SK-N-SH (cell line): ENCODE measurements at regions not wholly inside any gene's neighbourhood (a gene's known extent, or its start where the extent isn't known, plus 50 kb on each side); places are given as distances from the start of the nearest gene placed in this dataset.
A peak's percentile ranks its signal among the peaks of the same experiment; 100 is the strongest.

Source experiments
- CTCF ChIA-PET: fragments of 300-600, 350-600 bp; formaldehyde crosslinking; extraction: SDS; loops from one replicate; lab custom pipeline; 2021; lab: Yijun Ruan, JAX
- POLR2A ChIA-PET: fragments of 350-600 bp; sonication (Branson Sonifier 250); formaldehyde crosslinking; extraction: SDS; loops from one replicate; lab custom pipeline; 2020; ENCODE audit warnings: antibody characterized with exemption, inconsistent platforms; lab: Yijun Ruan, JAX
- DNase-seq: peaks from one replicate; pipeline ENCODE4 v3.0.0; 2012
- H2AFZ ChIP-seq: fragments of 200-600 bp; sonication (generic); 2 replicates; pipeline ENCODE4 v1.8.1; 2016; ENCODE audit warnings: antibody characterized with exemption, mild to moderate bottlenecking, low read depth
- H3F3A ChIP-seq: fragments of 200-600 bp; sonication (generic); replicated peaks from 2 replicates; pipeline ENCODE3; 2016; ENCODE audit warnings: antibody characterized with exemption, mild to moderate bottlenecking; ENCODE audit not compliant: insufficient read depth
- H3K27ac ChIP-seq, 2 experiments: fragments of 200-500 bp in 1 of 2; fragments of 200-600 bp in 1 of 2; sonication (Bioruptor generic) in 1 of 2; sonication (generic), shearing (Covaris generic) in 1 of 2; 2 replicates each; pipeline versions ENCODE4 v1.5.1 to v1.6.1; 2014 to 2016; ENCODE audit warnings: low read depth in 2 of 2, inconsistent platforms in 1 of 2, low read length in 1 of 2, mild to moderate bottlenecking in 1 of 2, mixed read lengths in 1 of 2
- H3K27me3 ChIP-seq: fragments of 200-600 bp; sonication (generic), shearing (Covaris generic); 2 replicates; pipeline ENCODE4 v1.6.1; 2016; ENCODE audit warnings: mixed run types; ENCODE audit not compliant: insufficient read depth
- H3K36me3 ChIP-seq, 2 experiments: fragments of 200-500 bp in 1 of 2; fragments of 200-600 bp in 1 of 2; sonication (Bioruptor generic) in 1 of 2; sonication (generic) in 1 of 2; replicated peaks in 1 of 2; 2 replicates each; pipeline versions ENCODE3 to v1.5.1; 2014 to 2016; ENCODE audit warnings: low read length in 1 of 2, mild to moderate bottlenecking in 1 of 2; ENCODE audit not compliant: insufficient read depth in 2 of 2, control insufficient read depth in 1 of 2
- H3K4me1 ChIP-seq, 2 experiments: fragments of 200-500 bp in 1 of 2; fragments of 200-600 bp in 1 of 2; sonication (Bioruptor generic) in 1 of 2; sonication (generic), shearing (Covaris generic) in 1 of 2; 2 replicates each; pipeline versions ENCODE4 v1.5.1 to v1.6.1; 2014 to 2016; ENCODE audit warnings: low read depth in 1 of 2, low read length in 1 of 2, mixed run types in 1 of 2; ENCODE audit not compliant: insufficient read depth in 2 of 2, control insufficient read depth in 1 of 2
- H3K4me2 ChIP-seq: fragments of 200-600 bp; sonication (generic), shearing (Covaris generic); 2 replicates; pipeline ENCODE4 v1.6.1; 2017; ENCODE audit warnings: mixed run types
- H3K4me3 ChIP-seq, 2 experiments: fragments of 200-500 bp in 1 of 2; fragments of 200-600 bp in 1 of 2; sonication (Bioruptor generic) in 1 of 2; sonication (generic), shearing (Covaris generic) in 1 of 2; 2 replicates each; pipeline versions ENCODE4 v1.5.1 to v1.8.1; 2014 to 2016; ENCODE audit warnings: low read depth in 2 of 2, inconsistent platforms in 1 of 2, low read length in 1 of 2, mild to moderate bottlenecking in 1 of 2, mixed read lengths in 1 of 2, moderate library complexity in 1 of 2
- H3K79me2 ChIP-seq: fragments of 200-600 bp; sonication (generic); 2 replicates; pipeline ENCODE4 v1.8.1; 2017; ENCODE audit warnings: mild to moderate bottlenecking; ENCODE audit not compliant: insufficient read depth
- H3K9ac ChIP-seq: fragments of 200-600 bp; sonication (generic); 2 replicates; pipeline ENCODE4 v1.6.1; 2017; ENCODE audit warnings: mixed run types
- H3K9me2 ChIP-seq: fragments of 200-600 bp; sonication (generic); 2 replicates; pipeline ENCODE4 v1.6.1; 2017; ENCODE audit warnings: mixed run types
- H3K9me3 ChIP-seq: fragments of 200-600 bp; sonication (generic); 2 replicates; pipeline ENCODE4 v1.6.1; 2017; ENCODE audit warnings: mixed run types, mild to moderate bottlenecking, moderate library complexity
- H4K20me1 ChIP-seq: fragments of 200-600 bp; sonication (generic); 2 replicates; pipeline ENCODE4 v1.6.1; 2017; ENCODE audit warnings: mild to moderate bottlenecking, mixed run types; ENCODE audit not compliant: insufficient read depth
- CHD2 ChIP-seq: fragments of 150-350 bp; IDR thresholded peaks from 2 replicates; pipeline ENCODE4 v1.6.1; 2018; ENCODE audit warnings: low read length; ENCODE audit not compliant: partially characterized antibody
- EP300 ChIP-seq, 2 experiments: IDR thresholded peaks; 2 replicates each; pipeline versions ENCODE4 v1.4.0 to v1.6.1; 2012; ENCODE audit warnings: borderline replicate concordance in 1 of 2, low read depth in 1 of 2, low read length in 1 of 2
- EZH2phosphoT487 ChIP-seq: fragments of 200-600 bp; sonication (generic); IDR thresholded peaks from 2 replicates; pipeline ENCODE4 v1.6.1; 2017; ENCODE audit warnings: low read depth, mixed run types, mild to moderate bottlenecking, antibody characterized with exemption, moderate library complexity, borderline replicate concordance
- FOSL2 ChIP-seq: IDR thresholded peaks from 2 replicates; pipeline ENCODE4 v1.4.0; 2012; ENCODE audit warnings: low read depth, mild to moderate bottlenecking, moderate library complexity, borderline replicate concordance
- FOXJ3 ChIP-seq: sonication (generic); formaldehyde crosslinking; IDR thresholded peaks from 2 replicates; pipeline ENCODE4 v1.5.1; 2020; ENCODE audit warnings: mild to moderate bottlenecking, missing genetic modification reagents
- FOXM1 ChIP-seq: IDR thresholded peaks from 2 replicates; pipeline ENCODE4 v1.4.0; 2012; ENCODE audit warnings: low read depth, mild to moderate bottlenecking
- GATA2 ChIP-seq: sonication (generic); formaldehyde crosslinking; IDR thresholded peaks from 2 replicates; pipeline ENCODE4 v1.5.0; 2020; ENCODE audit warnings: mild to moderate bottlenecking, missing genetic modification reagents
- JUND ChIP-seq: IDR thresholded peaks from 2 replicates; pipeline ENCODE4 v1.4.0; 2012
- MXI1 ChIP-seq: IDR thresholded peaks from 2 replicates; pipeline ENCODE4 v1.6.1; 2012; ENCODE audit warnings: mild to moderate bottlenecking, low read depth, low read length, improper control_type of control experiment
- NFIC ChIP-seq: IDR thresholded peaks from 2 replicates; pipeline ENCODE4 v1.4.0; 2012; ENCODE audit warnings: borderline replicate concordance
- POLR2AphosphoS5 ChIP-seq: IDR thresholded peaks from 2 replicates; pipeline ENCODE4 v1.6.1; 2012; ENCODE audit warnings: low read depth, low read length
- RCOR1 ChIP-seq: fragments of 150-350 bp; IDR thresholded peaks from 2 replicates; pipeline ENCODE4 v1.6.1; 2017; ENCODE audit warnings: antibody characterized with exemption, low read length
- RFX5 ChIP-seq: IDR thresholded peaks from 2 replicates; pipeline ENCODE4 v1.6.1; 2012; ENCODE audit warnings: mild to moderate bottlenecking, improper control_type of control experiment, low read length
- RXRA ChIP-seq: IDR thresholded peaks from 2 replicates; pipeline ENCODE4 v1.4.0; 2012; ENCODE audit warnings: low read depth, mild to moderate bottlenecking, borderline replicate concordance
- SIN3A ChIP-seq: IDR thresholded peaks from 2 replicates; pipeline ENCODE4 v1.6.1; 2012; ENCODE audit warnings: low read depth, mild to moderate bottlenecking, low read length, moderate library complexity, borderline replicate concordance
- SMC3 ChIP-seq: IDR thresholded peaks from 2 replicates; pipeline ENCODE4 v1.6.1; 2012; ENCODE audit warnings: low read depth, low read length, improper control_type of control experiment
- TAF1 ChIP-seq: IDR thresholded peaks from 2 replicates; pipeline ENCODE4 v1.6.1; 2012; ENCODE audit warnings: low read depth, mild to moderate bottlenecking, low read length, moderate library complexity, borderline replicate concordance
- TCF12 ChIP-seq: IDR thresholded peaks from 2 replicates; pipeline ENCODE4 v1.4.0; 2012
- WGBS: methylation state at CpG from one replicate; pipeline ENCODE4 v1.1.6; 2017; ENCODE audit warnings: low lambda C conversion rate; 5-methylcytosine and 5-hydroxymethylcytosine counted together
- TF ChIP-seq, protein P1 (sequence below): fragments of 150-350 bp; IDR thresholded peaks from 2 replicates; pipeline ENCODE4 v1.6.1; 2017; ENCODE audit warnings: antibody characterized with exemption, low read length, low read depth, borderline replicate concordance
- TF ChIP-seq, protein P2 (sequence below): fragments of 150-350 bp; IDR thresholded peaks from 2 replicates; pipeline ENCODE4 v1.6.1; 2016; ENCODE audit warnings: mild to moderate bottlenecking, low read depth, low read length
- TF ChIP-seq, protein P3 (sequence below): IDR thresholded peaks from 2 replicates; pipeline ENCODE4 v1.4.0; 2012; ENCODE audit warnings: low read depth, borderline replicate concordance
- TF ChIP-seq, protein P4 (sequence below): IDR thresholded peaks from 2 replicates; pipeline ENCODE4; 2012

DNA sequence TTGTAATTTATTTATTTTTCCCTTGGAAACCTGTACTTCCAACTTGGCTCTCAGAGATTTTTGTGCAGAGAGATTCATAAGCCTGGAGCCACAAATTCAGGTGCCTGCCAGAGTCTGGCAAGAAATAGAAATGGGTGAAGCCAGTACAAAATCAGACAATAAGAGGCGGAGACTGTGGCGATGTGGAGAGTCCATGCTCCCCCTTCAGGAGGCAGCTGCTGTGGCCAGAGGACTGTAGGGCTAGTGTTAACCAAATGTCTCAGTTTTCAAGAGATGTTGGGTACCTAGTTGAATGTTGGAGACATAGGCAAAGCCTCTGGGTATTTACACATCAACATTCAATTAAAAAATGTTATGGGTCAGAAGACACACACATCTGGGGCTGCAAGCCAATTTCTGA, 208.6 kb downstream of the PSAT1 start (continued):
- TF ChIP-seq FOSL2 (no peak), FOXM1 (no peak), SMC3 (no peak), GATA2 (CRISPR knock-in tag) (no peak), RXRA (no peak)
- TF ChIP-seq, all 33 proteins: peak for 0

DNA sequence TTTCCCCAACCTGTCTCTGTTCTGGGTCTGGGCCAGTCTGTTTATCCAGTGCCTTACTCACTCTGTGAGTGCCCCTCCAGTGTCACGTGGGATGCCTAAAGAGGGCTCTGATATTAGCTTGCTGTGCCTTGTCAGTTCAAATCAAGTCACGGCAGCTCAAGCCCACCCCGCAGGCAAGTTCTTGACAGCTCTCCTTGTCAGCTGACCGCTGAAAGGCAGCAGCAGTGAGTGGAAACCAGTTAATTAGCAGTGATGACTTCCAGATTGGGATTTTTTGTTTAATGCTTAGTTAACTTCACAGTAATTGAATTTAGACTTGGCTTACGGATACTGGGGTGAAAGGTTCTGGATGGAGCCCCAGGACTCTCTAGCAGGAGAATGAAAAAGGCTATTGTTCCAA, 210.1 kb downstream of the PSAT1 start:
- Histone ChIP-seq H3K27me3 (no peaks in the 10 kb centered on the region; the same call in 1 of the 2 replicates), H3K4me2 (no peak overlapping the region), H3K27ac (peak overlapping the region in 1 of 2 experiments; percentile 36; a peak in 2 of 4 replicates), H4K20me1 (no peaks in the 10 kb centered on the region), H3K79me2 (no peaks in the 10 kb centered on the region), H3K9ac (no peak overlapping the region), H3F3A (no peaks in the 10 kb centered on the region), H2AFZ (no peak overlapping the region), H3K9me3 (no peaks in the 10 kb centered on the region), H3K36me3 (no peaks in the 10 kb centered on the region)
- WGBS: 31% methylated on average over 5 of the region's 5 CpGs
- POLR2A ChIA-PET: no interaction called here
- peak; percentile 61 for DNase-seq
- CTCF ChIA-PET: no interaction called here
- TF ChIP-seq FOSL2: no peak
- no peak for TF ChIP-seq FOXM1
- no peak for TF ChIP-seq SIN3A
- TF ChIP-seq RCOR1: peak; percentile 91
- TF ChIP-seq EZH2phosphoT487: no peak
- TF ChIP-seq EP300 (IDR thresholded peaks at IDR 0.05; ENCODE audit: borderline replicate concordance in 1 of 2, low read depth in 1 of 2, low read length in 1 of 2): peak in 1 of 2 experiments; percentile 98; a peak in 2 of 4 replicates
- TF ChIP-seq TCF12: no peak
- no peak for TF ChIP-seq NFIC
- no peak; the same call in 1 of the 2 replicates for TF ChIP-seq POLR2AphosphoS5
- TF ChIP-seq, protein P1, sequence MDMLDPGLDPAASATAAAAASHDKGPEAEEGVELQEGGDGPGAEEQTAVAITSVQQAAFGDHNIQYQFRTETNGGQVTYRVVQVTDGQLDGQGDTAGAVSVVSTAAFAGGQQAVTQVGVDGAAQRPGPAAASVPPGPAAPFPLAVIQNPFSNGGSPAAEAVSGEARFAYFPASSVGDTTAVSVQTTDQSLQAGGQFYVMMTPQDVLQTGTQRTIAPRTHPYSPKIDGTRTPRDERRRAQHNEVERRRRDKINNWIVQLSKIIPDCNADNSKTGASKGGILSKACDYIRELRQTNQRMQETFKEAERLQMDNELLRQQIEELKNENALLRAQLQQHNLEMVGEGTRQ: 0 out of 2 replicates have a peak, but pooled peaks have one; percentile 21
- TF ChIP-seq CHD2: peak; percentile 70
- TF ChIP-seq FOXJ3: peak; percentile 96
- TF ChIP-seq, protein P2, sequence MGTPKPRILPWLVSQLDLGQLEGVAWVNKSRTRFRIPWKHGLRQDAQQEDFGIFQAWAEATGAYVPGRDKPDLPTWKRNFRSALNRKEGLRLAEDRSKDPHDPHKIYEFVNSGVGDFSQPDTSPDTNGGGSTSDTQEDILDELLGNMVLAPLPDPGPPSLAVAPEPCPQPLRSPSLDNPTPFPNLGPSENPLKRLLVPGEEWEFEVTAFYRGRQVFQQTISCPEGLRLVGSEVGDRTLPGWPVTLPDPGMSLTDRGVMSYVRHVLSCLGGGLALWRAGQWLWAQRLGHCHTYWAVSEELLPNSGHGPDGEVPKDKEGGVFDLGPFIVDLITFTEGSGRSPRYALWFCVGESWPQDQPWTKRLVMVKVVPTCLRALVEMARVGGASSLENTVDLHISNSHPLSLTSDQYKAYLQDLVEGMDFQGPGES: no peak
- TF ChIP-seq RFX5: no peak
- TF ChIP-seq, protein P3, sequence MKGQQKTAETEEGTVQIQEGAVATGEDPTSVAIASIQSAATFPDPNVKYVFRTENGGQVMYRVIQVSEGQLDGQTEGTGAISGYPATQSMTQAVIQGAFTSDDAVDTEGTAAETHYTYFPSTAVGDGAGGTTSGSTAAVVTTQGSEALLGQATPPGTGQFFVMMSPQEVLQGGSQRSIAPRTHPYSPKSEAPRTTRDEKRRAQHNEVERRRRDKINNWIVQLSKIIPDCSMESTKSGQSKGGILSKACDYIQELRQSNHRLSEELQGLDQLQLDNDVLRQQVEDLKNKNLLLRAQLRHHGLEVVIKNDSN: peak; percentile 40; the same call in 1 of the 2 replicates
- peak; percentile 88 for TF ChIP-seq GATA2 (CRISPR knock-in tag)
- TF ChIP-seq, protein P4, sequence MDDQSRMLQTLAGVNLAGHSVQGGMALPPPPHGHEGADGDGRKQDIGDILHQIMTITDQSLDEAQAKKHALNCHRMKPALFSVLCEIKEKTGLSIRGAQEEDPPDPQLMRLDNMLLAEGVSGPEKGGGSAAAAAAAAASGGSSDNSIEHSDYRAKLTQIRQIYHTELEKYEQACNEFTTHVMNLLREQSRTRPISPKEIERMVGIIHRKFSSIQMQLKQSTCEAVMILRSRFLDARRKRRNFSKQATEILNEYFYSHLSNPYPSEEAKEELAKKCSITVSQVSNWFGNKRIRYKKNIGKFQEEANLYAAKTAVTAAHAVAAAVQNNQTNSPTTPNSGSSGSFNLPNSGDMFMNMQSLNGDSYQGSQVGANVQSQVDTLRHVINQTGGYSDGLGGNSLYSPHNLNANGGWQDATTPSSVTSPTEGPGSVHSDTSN: peak; percentile 16; the same call in 1 of the 2 replicates
- peak; percentile 60; the same call in 1 of the 2 replicates for TF ChIP-seq MXI1
- no peak for TF ChIP-seq JUND
- no peak for TF ChIP-seq TAF1
- TF ChIP-seq, all 33 proteins: peak for 9
- no peak overlapping the region for H3K4me3 ChIP-seq
- no peaks in the 10 kb centered on the region for H3K9me2 ChIP-seq
- peaks cover 0 to 26% of the 10 kb centered on the region in 2 experiments; a peak in 2 of 4 replicates for H3K4me1 ChIP-seq
